Effector memory CD8-positive, alpha-beta T cell (primary cell): ENCODE measurements at regions not wholly inside any gene's neighbourhood (a gene's known extent, or its start where the extent isn't known, plus 50 kb on each side); places are given as distances from the start of the nearest gene placed in this dataset.
"Not testable (repeated sequence)": the region's sequence is repeated elsewhere in the genome, so short reads cannot be mapped to it uniquely, and the experiment has no call there.

Experiments
- ATAC-seq: fragments of 150-1000 bp; cut with Tn5 transposase; replicated peaks from 2 replicates; pipeline ENCODE4 v1.10.0; 2021; ENCODE audit warnings: mild to moderate bottlenecking, moderate library complexity
- DNase-seq, 3 experiments: peaks; one replicate each; pipeline ENCODE4 v3.0.0; 2021
- H3K27ac Mint-ChIP-seq, 2 donors: one replicate each; pipeline ENCODE4 v1.8.0; 2022; ENCODE audit warnings: mild to moderate bottlenecking in 2 of 2, mixed read lengths in 2 of 2, moderate library complexity in 2 of 2
- H3K27me3 Mint-ChIP-seq, 2 donors: one replicate each; pipeline ENCODE4 v1.8.0; 2022; ENCODE audit warnings: mixed read lengths in 2 of 2
- H3K36me3 Mint-ChIP-seq: one replicate; pipeline ENCODE4 v1.8.0; 2022; ENCODE audit warnings: mild to moderate bottlenecking, moderate library complexity, mixed read lengths; ENCODE audit not compliant: insufficient read depth
- H3K4me1 Mint-ChIP-seq, 2 donors: one replicate each; pipeline ENCODE4 v1.8.0; 2022; ENCODE audit warnings: low read depth in 2 of 2, mixed read lengths in 2 of 2
- H3K4me3 Mint-ChIP-seq, 2 donors: one replicate each; pipeline ENCODE4 v1.8.0; 2022; ENCODE audit warnings: mild to moderate bottlenecking in 2 of 2, mixed read lengths in 2 of 2, moderate library complexity in 2 of 2
- H3K9me3 Mint-ChIP-seq, 2 donors: one replicate each; pipeline ENCODE4 v1.8.0; 2022; ENCODE audit warnings: mixed read lengths in 2 of 2

DNA sequence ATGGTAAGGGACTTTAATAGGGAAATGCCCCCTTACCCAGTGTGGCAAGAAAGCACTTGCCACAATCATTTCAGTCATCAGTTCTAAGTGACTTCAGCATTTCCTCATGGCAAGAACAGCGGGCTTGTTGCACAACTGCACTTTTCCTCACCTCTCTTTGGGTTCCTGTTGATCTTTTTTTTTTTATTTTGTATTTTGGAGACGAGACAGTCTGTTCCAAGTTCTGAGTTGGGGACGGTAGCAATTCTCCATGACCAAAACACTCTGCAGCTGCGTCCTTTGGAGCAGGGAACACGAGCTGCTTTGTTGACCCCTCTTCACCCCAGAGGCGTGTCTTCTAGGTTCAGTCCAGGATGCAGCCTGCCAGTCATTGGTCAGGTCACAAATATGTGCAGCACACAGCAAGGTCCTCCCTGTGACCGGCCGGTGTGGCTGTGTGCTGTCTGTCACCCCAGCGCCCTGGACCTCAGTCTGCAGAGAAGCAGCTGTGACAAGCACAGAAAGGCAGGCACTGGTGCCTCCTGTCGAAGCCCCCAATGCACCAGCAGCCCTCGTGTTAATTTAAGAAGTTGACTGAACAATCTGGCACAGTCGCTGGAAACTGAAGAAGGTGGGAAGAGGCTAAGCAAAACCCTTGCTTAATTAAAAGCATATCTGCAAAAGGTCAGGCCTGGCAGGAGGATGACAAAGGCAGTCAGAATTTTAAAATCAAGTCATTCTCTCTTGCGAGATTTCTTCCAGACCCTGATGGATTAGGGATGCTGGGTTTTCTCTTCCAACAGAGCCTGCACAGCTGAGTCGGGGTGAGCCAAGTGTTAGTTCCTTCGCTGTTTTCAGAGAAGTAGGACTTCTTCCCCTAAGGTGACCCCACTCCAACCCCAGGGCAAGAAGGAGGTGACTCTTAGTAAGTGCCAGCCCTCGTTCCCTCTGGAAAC lies 96.7 kb upstream of the COPS8 start:
- DNase-seq, result no peak
- H3K27me3 Mint-ChIP-seq, result peaks cover 42 to 67% of the 10 kb centered on the region in 2 donors
- no peak for ATAC-seq
- H3K9me3 Mint-ChIP-seq, result no peaks in the 10 kb centered on the region
- H3K4me3 Mint-ChIP-seq, result no peak overlapping the region
- no peaks in the 10 kb centered on the region for H3K4me1 Mint-ChIP-seq
- H3K27ac Mint-ChIP-seq, result no peak overlapping the region
- no peaks in the 10 kb centered on the region for H3K36me3 Mint-ChIP-seq

DNA sequence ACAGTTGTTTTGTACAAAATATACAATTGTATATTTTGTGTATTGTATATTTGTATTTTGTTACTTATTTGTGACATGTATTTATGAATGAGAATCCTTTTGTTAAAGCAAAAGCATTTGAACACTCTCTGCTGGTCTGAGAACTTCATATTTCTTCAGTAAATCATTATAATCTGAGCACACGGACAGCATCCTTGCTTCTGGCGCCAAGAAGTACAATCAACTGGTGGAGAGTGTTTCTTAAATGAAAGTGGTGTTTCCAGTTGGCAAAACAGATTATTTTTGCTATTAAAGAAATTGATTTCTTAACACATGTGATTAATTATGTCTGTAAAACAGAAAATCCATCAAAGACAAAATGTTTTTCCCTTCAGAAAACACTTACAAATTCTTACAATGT lies 95.1 kb upstream of the COPS8 start:
- Mint-ChIP-seq H3K36me3 (no peaks in the 10 kb centered on the region), H3K4me1 (no peaks in the 10 kb centered on the region), H3K9me3 (no peaks in the 10 kb centered on the region), H3K27me3 (peaks cover 51 to 70% of the 10 kb centered on the region in 2 donors), H3K27ac (no peak overlapping the region), H3K4me3 (no peak overlapping the region)
- ATAC-seq (no peak), DNase-seq (no peak)

DNA sequence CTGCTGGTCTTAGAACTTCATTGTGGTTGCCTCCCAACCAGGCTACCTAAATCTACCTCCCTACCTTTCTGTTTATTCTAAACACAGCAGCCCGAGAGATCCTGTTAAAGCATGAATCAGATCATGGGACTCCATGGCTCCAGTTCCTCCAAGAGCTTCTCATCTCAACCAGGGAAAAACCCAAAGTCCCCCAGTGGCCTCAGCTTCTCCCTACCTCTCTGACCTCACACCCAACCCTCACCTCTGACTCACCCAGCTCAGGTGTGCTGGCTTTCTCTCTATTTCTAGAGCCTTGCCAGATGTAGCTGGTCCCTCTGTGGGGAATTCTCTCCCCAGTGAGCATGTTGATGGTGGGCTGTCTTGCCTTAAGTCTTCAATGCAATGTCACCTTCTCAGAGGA lies 93.8 kb upstream of the COPS8 start:
- Mint-ChIP-seq H3K27ac (no peak overlapping the region), H3K9me3 (no peaks in the 10 kb centered on the region), H3K27me3 (peaks cover 63 to 70% of the 10 kb centered on the region in 2 donors), H3K36me3 (no peaks in the 10 kb centered on the region), H3K4me1 (no peaks in the 10 kb centered on the region), H3K4me3 (no peak overlapping the region)
- DNase-seq, result no peak
- ATAC-seq, result no peak

- H3K27me3 Mint-ChIP-seq, result peaks cover 64 to 67% of the 10 kb centered on the region in 2 donors
- no peak overlapping the region for H3K4me3 Mint-ChIP-seq
These were observed 92.4 kb upstream of the COPS8 start for GRCh38 chr2:236993286-236993685.

GRCh38 chr2:236994361-236994760 lies 91.3 kb upstream of the COPS8 start:
- peaks cover 59 to 68% of the 10 kb centered on the region in 2 donors for H3K27me3 Mint-ChIP-seq

More at GRCh38 chr2:236993286-236993685, 92.4 kb upstream of the COPS8 start:
- H3K36me3 Mint-ChIP-seq, result no peaks in the 10 kb centered on the region
- ATAC-seq, result no peak
- H3K9me3 Mint-ChIP-seq, result no peaks in the 10 kb centered on the region
- no peak overlapping the region for H3K27ac Mint-ChIP-seq
- no peaks in the 10 kb centered on the region for H3K4me1 Mint-ChIP-seq
- no peak for DNase-seq

DNA sequence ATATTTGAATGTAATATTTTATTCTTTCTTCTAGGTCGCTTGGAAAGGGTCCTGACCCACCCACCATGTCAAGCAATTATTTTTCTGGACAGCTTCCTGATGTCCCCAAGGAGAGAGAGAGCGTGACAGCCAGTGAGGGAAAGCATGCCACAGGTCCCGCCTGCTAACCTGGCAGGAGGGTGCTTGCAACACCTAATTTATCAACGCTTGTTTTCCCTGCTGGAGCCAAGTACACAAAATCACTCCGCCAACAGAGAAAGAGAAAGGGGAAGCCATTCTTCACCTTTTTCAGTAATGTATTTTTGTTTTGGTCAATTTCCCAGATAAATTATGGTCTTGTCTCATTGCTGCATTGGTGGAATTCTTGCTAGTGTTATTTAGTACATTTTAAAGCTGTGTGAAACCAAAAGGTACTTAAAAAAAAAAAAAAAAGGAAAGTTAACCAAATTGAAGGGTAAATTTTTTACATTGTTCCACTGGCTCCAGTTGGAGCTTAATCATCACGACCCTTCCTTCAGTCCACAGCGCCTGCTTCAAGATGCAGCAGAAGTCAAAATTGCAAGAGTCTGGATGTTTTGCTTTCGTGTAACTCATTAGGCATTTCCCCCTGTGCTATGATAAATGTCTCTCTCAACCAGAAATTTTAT lies 88.5 kb upstream of the COPS8 start:
- Mint-ChIP-seq H3K27ac (no peak overlapping the region), H3K27me3 (peaks cover 54 to 74% of the 10 kb centered on the region in 2 donors), H3K4me1 (no peaks in the 10 kb centered on the region), H3K36me3 (no peaks in the 10 kb centered on the region), H3K4me3 (no peak overlapping the region), H3K9me3 (no peaks in the 10 kb centered on the region)
- DNase-seq, result no peak
- no peak for ATAC-seq

More at GRCh38 chr2:236994361-236994760, 91.3 kb upstream of the COPS8 start:
- Mint-ChIP-seq H3K4me3 (no peak overlapping the region), H3K36me3 (no peaks in the 10 kb centered on the region), H3K4me1 (no peaks in the 10 kb centered on the region), H3K9me3 (no peaks in the 10 kb centered on the region), H3K27ac (no peak overlapping the region)
- DNase-seq (no peak), ATAC-seq (no peak)

- Mint-ChIP-seq H3K4me1 (no peaks in the 10 kb centered on the region), H3K4me3 (no peak overlapping the region), H3K27me3 (peaks cover 46 to 76% of the 10 kb centered on the region in 2 donors), H3K9me3 (no peaks in the 10 kb centered on the region), H3K36me3 (no peaks in the 10 kb centered on the region), H3K27ac (no peak overlapping the region)
- ATAC-seq (no peak), DNase-seq (no peak)
These were observed 87.5 kb upstream of the COPS8 start for GRCh38 chr2:236998236-236998635.

DNA sequence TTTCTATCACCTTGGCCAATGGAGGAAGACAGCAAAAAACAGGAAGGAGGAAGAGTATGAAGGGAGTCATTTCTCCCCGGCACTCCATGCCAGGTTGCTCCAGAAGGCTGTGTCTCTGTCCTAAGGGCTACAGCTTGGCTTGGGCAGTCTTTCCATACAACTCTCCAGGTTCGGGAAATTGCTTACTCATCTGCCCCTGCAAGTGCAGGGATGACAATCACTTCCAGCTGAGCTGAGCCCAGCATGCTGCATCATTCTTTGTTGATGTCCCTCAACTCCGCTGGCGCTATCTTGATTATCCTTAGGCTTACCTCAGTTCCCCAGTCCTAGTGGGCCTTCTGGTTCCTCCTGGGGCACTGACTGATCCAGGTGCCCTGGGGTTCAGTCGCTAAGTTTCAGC lies 86.9 kb upstream of the COPS8 start:
- Mint-ChIP-seq H3K9me3 (no peaks in the 10 kb centered on the region), H3K27me3 (peaks cover 45 to 77% of the 10 kb centered on the region in 2 donors), H3K27ac (no peak overlapping the region), H3K4me1 (no peaks in the 10 kb centered on the region), H3K4me3 (no peak overlapping the region), H3K36me3 (no peaks in the 10 kb centered on the region)
- DNase-seq, result no peak
- ATAC-seq, result no peak

DNA sequence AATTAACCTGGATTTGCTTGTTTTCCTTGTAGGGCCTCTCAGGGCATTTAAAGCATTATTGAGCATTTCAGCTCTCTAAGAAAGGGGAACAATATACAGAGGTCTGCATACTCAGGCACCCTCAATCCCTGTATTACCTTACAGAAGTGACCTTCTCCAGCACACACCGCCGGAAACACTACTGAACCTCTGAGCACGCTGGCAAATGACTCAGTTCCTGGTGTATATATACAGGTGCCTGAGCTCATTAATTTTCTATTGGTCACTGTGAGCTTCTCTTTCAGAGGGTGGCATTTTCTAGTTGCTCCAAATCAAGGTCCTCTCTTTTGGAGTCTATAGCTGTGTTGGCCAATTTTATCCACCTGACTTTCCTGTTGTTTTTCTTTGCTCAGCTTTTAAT lies 85.2 kb upstream of the COPS8 start:
- no peaks in the 10 kb centered on the region for H3K9me3 Mint-ChIP-seq
- H3K36me3 Mint-ChIP-seq, result no peaks in the 10 kb centered on the region
- DNase-seq, result no peak
- peaks cover 45 to 78% of the 10 kb centered on the region in 2 donors for H3K27me3 Mint-ChIP-seq
- no peaks in the 10 kb centered on the region for H3K4me1 Mint-ChIP-seq
- H3K27ac Mint-ChIP-seq, result no peak overlapping the region
- ATAC-seq, result no peak
- no peak overlapping the region for H3K4me3 Mint-ChIP-seq

DNA sequence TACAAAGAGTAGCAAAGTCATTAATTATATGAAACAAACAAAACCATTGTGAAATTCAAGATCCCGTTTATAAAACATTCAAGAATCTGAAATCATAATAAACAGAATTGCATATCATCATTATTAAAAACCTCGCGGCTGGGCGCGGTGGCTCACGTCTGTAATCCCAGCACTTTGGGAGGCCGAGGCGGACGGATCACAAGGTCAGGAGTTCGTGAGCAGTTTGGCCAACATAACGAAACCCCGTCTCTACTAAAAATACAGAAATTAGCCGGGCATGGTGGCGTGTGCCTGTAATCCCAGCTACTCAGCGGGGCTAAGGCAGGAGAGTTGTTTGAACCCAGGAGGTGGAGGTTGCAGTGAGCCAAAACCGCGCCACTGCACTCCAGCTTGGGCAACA lies 80.3 kb upstream of the COPS8 start:
- not testable (repeated sequence) for H3K27ac Mint-ChIP-seq

DNA sequence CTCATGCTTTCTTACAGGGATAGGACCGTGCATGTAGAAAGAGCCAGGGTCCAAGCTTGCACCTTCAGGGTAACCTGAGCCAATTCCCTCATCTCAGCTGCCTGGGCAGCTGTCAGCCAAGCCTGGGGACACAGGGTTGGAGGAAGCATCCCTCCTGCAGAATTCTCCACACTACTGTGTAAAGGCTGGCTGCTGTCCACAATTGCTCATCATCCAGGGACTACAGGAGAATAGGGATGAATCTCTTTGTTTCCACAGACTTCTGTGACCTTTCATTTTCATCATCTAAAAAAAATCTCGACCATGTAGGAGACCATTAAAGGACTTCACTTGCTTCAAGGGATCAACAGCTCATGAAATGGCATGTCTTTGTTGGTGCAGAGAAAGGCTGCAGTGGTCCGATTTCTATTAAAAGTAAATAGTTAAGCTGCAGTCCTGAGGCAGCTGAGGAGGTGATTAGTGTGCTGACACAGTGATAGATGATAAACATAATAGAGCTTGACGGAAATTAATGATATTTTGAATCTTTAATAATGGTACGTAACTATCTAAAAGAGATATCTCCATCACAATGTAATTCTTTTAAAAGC lies 74.4 kb upstream of the COPS8 start:
- H3K9me3 Mint-ChIP-seq, result no peaks in the 10 kb centered on the region
- no peaks in the 10 kb centered on the region for H3K4me1 Mint-ChIP-seq
- H3K36me3 Mint-ChIP-seq, result no peaks in the 10 kb centered on the region
- DNase-seq (no peak), ATAC-seq (no peak)
- no peak overlapping the region for H3K27ac Mint-ChIP-seq
- no peak overlapping the region for H3K4me3 Mint-ChIP-seq
- H3K27me3 Mint-ChIP-seq, result peaks cover 12 to 54% of the 10 kb centered on the region in 2 donors

More for the DNA sequence above, 80.3 kb upstream of the COPS8 start:
- H3K4me1 Mint-ChIP-seq, H3K9me3 Mint-ChIP-seq, DNase-seq, H3K36me3 Mint-ChIP-seq, H3K4me3 Mint-ChIP-seq, ATAC-seq: not testable (repeated sequence)
- peaks cover 34 to 49% of the 10 kb centered on the region in 2 donors for H3K27me3 Mint-ChIP-seq

DNA sequence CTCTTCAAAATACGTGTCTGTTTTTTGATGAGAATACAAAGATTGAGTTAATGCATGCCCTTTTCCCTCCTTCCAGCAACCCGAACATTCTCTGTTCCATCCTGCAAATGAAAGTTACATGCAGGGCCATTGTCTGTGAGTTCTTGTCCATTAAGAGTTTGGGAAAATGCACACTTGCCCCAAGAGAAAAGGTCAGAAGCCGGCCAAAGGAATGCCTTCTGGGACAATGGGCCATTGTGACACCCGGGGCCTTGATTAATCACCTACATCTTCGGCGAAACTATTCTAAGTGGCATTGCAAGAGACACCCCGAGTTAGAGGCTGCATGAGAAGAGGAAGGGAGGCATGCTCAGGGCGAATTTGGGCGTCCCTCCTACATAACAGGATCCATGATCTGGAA lies 73.7 kb upstream of the COPS8 start:
- Mint-ChIP-seq H3K27ac (no peak overlapping the region), H3K27me3 (peaks cover 15 to 54% of the 10 kb centered on the region in 2 donors), H3K4me1 (no peaks in the 10 kb centered on the region), H3K9me3 (no peaks in the 10 kb centered on the region), H3K36me3 (no peaks in the 10 kb centered on the region), H3K4me3 (no peak overlapping the region)
- ATAC-seq (no peak), DNase-seq (no peak)

GRCh38 chr2:237012577-237013267 lies 73.0 kb upstream of the COPS8 start:
- H3K4me3 Mint-ChIP-seq, result no peak overlapping the region
- ATAC-seq (no peak), DNase-seq (no peak)
- H3K4me1 Mint-ChIP-seq, result no peaks in the 10 kb centered on the region
- peaks cover 17 to 54% of the 10 kb centered on the region in 2 donors for H3K27me3 Mint-ChIP-seq
- H3K9me3 Mint-ChIP-seq, result no peaks in the 10 kb centered on the region
- H3K27ac Mint-ChIP-seq, result no peak overlapping the region
- H3K36me3 Mint-ChIP-seq, result no peaks in the 10 kb centered on the region
